GM20431 (cell line): ENCODE measurements at regions not wholly inside any gene's neighbourhood (a gene's known extent, or its start where the extent isn't known, plus 50 kb on each side); places are given as distances from the start of the nearest gene placed in this dataset.

ENCODE experiments used
- in situ Hi-C: fragments of 300-500 bp; cut with MseI, MboI; formaldehyde crosslinking; loops from one replicate; pipeline ENCODE4 v1.15.0; 2020; ENCODE audit warnings: low sequenced_read_pairs; ENCODE audit not compliant: unreplicated experiment

- in situ Hi-C loops: loop anchor here (25.0 kb wide), 1 partner anchor 713 kb away; no protein-coding TSS in a partner anchor
These were observed 241.1 kb upstream of the CSF3R start for GRCh38 chr1:36723813-36724212.

- in situ Hi-C loops: loop anchor here (25.0 kb wide), 1 partner anchor 714 kb away; no protein-coding TSS in a partner anchor
These were observed 240.2 kb upstream of the CSF3R start for GRCh38 chr1:36722871-36723270.

DNA sequence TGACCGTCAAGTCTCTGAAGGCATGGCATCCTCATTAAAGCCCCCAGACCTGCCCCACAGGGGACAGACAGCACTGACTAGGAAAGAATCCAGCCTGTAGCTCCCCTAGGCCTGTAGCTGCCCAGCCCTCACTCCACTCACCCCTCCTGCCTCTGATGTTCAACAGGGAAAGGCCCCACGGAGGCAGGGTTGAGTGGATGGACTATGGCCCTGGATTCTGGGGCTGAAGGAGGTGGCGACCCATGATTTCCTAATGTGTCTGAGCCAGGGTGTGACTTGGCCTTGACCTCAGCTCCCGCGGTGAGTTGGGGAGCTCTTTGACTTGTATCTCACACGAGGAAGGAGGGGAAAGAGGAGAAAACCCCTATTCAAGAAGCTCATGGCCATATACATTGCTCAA is 238.5 kb upstream of the CSF3R start:
- in situ Hi-C loops: loop anchor here (25.0 kb wide), 1 partner anchor 716 kb away; no protein-coding TSS in a partner anchor

DNA sequence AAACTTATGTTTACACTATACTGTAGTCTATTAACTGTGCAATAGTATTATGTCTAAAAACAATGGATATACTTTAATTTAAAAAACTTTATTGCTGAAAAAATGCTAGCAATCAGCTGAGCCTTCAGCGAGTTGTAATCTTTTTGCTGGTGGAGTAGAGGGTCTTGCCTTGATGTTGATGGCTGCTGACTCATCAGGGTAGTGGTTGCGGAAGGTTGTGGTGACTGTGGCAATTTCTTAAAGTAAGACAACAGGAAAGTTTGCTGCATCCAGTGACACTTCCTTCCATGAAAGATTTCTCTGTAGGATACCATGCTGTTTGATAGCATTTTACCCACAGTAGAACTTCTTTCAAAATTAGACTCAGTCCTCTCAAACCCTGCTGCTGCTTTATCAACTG is 234.7 kb upstream of the CSF3R start:
- in situ Hi-C loops: loop anchor here (25.0 kb wide), 1 partner anchor 720 kb away; no protein-coding TSS in a partner anchor

DNA sequence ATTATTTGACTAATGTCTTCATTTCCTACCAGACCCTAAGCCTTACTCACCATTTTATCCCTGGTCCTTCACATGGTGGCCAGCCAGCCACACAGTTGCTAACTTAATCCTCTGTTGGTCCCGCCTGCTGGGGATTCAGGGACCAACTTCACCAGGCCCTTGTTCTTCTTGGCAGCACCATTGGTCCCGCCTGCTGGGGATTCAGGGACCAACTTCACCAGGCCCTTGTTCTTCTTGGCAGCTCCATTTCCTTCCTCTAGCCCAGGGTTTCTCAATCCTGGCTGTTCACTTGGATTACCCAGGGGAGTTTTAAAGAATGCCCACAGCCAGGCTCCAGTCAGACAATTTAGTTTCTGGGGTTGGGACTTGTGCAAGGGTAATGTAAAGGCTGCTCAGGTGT is 233.1 kb upstream of the CSF3R start:
- in situ Hi-C loops: loop anchor here (25.0 kb wide), 1 partner anchor 722 kb away; no protein-coding TSS in a partner anchor

- in situ Hi-C loops: loop anchor here (25.0 kb wide), 1 partner anchor 723 kb away; no protein-coding TSS in a partner anchor
These were observed 231.6 kb upstream of the CSF3R start for GRCh38 chr1:36714301-36714700.

- in situ Hi-C loops: loop anchor here (25.0 kb wide), 1 partner anchor 726 kb away; no protein-coding TSS in a partner anchor
These were observed 228.8 kb upstream of the CSF3R start for GRCh38 chr1:36711480-36711879.

- in situ Hi-C loops: loop anchor here (25.0 kb wide), 1 partner anchor 726 kb away; no protein-coding TSS in a partner anchor
These were observed 228.2 kb upstream of the CSF3R start for GRCh38 chr1:36710951-36711350.

DNA sequence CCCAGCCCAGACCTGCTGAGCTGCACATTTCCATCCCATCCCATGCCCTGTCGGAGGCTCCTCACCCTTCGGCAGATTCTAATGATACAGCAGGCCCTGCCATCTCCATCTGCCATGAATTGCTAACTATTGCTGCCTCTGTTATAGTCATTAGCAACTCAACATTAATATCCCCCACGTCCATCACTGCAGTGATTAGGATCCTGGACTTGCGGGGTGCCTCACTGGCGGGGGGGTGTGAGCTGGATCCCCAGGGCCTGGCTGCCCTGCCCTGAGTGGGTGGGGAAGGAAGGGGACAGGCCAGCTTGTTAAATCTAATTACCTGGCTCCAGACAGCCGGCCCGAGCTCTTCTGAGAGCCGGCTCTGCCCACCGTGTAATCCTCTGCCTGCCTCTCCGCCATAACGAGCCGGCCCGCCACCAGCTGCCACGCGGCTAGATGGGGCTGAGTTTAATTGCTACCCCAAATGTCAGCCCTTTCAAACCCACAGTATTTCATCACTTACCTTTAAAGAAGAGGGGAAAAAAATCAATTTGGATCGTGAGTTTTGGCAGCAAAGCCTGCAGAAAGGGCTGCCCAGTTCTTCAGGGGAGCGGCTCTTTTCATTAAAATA is 227.3 kb upstream of the CSF3R start:
- in situ Hi-C loops: loop anchor here (25.0 kb wide), 1 partner anchor 727 kb away; no protein-coding TSS in a partner anchor

DNA sequence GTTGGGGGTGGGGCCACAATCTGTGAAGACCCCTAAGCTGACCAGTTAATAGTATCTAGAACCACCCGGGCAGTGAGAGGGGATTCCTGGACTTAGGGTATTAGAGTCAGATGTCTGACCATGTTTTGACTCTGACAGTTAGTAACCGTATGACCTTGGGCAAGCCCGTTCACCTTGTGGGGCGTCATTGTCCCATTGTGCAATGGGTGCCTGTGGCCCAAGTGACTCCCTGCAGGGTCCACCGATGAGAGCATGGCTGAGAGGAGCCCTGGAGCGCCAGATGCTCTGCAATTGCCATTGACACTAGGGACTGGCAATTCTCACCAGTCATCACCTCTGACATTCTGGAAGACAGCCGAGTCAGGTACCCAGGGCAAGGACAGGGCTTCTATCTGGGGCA is 225.9 kb upstream of the CSF3R start:
- in situ Hi-C loops: loop anchor here (25.0 kb wide), 1 partner anchor 729 kb away; no protein-coding TSS in a partner anchor

- in situ Hi-C loops: loop anchor here (25.0 kb wide), 1 partner anchor 730 kb away; no protein-coding TSS in a partner anchor
These were observed 224.5 kb upstream of the CSF3R start for GRCh38 chr1:36707221-36707620.

GRCh38 chr1:36706416-36706815 is 223.7 kb upstream of the CSF3R start:
- in situ Hi-C loops: loop anchor here (25.0 kb wide), 1 partner anchor 731 kb away; no protein-coding TSS in a partner anchor

GRCh38 chr1:36705629-36706028 is 222.9 kb upstream of the CSF3R start:
- in situ Hi-C loops: loop anchor here (25.0 kb wide), 1 partner anchor 732 kb away; no protein-coding TSS in a partner anchor

DNA sequence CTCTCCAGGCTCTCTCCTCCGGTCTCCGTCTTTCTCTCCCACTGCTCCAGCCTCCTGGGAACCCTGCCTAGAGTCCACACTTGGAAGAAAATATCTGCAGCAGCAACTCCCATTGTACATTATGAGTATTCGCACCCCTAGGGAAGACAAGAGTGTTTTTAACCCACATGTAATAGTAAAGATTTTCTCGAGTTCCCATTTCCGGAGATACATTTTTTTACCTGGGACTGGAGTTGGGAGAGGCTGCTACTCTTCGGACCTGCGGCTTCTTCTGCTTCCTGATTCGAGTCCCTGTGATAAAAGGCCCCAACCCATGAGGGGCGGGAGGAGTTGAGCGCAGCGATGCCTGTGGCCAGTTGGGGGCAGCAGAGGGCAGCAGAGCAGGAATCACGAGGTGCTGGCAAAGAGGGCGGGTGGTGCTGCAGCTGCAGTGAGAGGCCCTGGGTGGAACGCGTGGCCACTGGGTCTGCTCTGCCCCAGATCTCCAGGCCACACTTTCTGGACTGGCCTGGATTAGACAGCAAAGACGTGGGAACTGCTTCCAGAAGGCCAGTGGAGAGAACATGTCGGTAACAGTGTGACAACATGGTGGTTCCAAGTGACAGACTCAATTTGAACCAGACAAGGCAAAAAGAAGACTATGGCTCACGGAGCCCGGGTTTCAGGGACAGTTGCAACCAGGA is 221.0 kb upstream of the CSF3R start:
- in situ Hi-C loops: loop anchor here (25.0 kb wide), 1 partner anchor 734 kb away; no protein-coding TSS in a partner anchor

DNA sequence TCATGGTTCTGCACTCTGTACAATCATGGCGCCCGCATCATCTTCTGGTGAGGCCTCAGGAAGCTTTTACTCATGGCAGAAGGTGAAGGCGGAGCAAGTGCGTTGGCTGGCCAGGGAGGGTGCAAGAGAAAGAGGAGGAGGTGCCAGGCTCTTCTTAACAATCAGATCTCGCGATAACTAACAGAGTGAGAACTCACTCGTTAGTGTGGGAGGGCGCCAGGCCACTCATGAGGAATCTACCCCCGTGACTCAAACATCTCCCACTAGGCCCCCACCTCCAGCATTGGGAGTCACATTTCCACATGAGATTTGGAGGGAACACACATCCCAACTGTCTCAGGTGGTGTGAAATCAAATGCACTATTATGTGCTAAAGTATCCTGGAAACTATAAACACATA is 220.2 kb upstream of the CSF3R start:
- in situ Hi-C loops: loop anchor here (25.0 kb wide), 1 partner anchor 734 kb away; no protein-coding TSS in a partner anchor

GRCh38 chr1:36699113-36699911 is 216.6 kb upstream of the CSF3R start:
- in situ Hi-C loops: no loop called here

DNA sequence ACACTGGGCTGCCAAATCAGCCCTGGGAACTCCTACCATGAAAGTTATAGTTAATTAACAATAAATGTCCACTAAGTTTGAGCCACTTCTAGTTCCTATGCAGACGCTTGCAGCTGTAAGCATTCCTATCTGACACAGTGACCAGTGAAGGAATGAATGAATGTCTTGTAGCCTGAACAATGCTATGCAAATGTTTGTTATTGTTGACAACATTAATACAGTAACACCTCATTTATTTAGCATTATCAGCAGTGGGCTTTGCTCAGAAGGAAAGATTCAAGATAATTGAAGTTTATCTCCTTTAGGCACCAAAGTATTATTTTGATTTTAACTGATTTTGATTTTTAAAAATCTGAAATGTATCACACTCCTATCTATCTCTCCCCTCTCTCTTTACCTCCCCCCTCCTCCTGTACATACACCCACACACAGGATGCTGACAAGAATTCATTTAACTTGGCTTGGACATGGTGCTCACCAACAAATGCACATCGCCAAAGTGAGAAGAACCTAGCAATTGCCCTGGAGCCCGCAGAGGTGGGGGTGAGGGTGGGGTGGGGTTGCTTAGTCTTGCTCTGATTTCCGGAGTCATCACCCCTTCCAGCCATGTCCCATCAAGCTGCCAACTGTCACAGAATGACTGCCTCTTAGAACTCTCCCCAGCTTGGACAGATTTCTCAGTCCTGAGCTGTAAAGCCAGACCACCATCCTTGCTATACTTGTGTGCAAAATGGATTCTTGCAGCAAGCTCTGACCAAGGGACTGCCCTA is 215.3 kb upstream of the CSF3R start:
- in situ Hi-C loops: no loop called here

- in situ Hi-C loops: no loop called here
These were observed 213.7 kb upstream of the CSF3R start for GRCh38 chr1:36696261-36696940.

DNA sequence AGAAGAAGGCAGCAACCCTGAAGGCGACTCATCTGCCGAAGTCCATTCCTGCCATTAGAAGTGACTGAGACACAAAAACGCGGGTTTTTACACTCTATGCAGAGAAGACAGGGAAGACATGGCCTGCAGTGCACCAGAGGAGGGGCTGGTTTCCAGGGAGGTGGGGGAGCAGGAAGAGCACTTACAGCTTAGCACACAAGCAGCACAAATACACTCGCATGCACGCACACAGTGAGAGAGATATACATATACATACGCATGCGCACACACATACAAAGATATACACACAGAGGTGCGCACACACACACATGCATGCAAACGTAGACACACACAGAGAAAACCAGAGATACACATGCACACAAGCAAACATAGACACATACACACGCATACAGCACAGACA is 210.9 kb upstream of the CSF3R start:
- in situ Hi-C loops: no loop called here
